ENCODE measurements at regions not wholly inside any gene's neighbourhood (a gene's known extent, or its start where the extent isn't known, plus 50 kb on each side); places are given as distances from the start of the nearest gene placed in this dataset.

DNA sequence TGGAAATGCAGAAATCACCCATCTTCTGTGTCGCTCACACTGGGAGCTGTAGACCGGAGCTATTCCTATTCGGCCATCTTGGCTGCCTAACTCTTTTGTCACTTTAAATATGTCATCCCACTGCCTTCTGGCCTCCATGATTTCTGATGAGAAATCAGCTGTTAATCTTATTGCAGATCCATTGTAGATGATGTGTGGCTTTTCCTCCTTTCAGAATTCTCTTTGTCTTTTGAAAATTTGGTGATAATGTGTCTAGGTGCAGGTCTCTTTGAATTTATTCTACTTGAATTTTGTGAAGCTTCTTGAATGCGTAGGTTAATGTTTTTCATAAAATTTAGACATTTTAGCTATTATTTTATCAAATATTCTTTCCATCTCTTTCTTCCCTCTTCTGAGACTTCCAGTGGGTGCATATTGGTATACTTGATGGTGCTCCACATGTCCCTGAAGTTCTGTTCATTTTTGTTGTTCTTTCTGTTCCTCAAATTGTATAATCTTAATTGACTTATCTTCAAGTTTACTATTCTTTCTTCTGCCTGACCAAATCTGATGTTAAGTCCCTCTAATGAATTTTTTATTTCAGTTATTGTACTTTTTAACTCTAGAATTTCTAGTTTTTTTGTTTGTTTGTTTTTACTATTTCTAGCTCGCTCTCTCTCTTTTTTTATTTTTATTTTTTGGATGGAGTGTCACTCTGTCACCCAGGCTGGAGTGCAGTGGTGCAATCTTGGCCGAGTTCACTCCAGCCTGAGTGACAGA lies 90.8 kb upstream of the DLX2 start:
- DNase-seq, result no peak
- no peak overlapping the region for H3K4me3 Mint-ChIP-seq
- peaks cover 37% of the 10 kb centered on the region for H3K27me3 Mint-ChIP-seq
- H3K9me3 Mint-ChIP-seq, result peaks cover 30% of the 10 kb centered on the region
- H3K4me1 Mint-ChIP-seq (ENCODE audit: low read depth), result peaks cover 13% of the 10 kb centered on the region
- no peak overlapping the region for H3K27ac Mint-ChIP-seq
- H3K36me3 Mint-ChIP-seq (ENCODE audit: low read depth), result peaks cover 16% of the 10 kb centered on the region

DNA sequence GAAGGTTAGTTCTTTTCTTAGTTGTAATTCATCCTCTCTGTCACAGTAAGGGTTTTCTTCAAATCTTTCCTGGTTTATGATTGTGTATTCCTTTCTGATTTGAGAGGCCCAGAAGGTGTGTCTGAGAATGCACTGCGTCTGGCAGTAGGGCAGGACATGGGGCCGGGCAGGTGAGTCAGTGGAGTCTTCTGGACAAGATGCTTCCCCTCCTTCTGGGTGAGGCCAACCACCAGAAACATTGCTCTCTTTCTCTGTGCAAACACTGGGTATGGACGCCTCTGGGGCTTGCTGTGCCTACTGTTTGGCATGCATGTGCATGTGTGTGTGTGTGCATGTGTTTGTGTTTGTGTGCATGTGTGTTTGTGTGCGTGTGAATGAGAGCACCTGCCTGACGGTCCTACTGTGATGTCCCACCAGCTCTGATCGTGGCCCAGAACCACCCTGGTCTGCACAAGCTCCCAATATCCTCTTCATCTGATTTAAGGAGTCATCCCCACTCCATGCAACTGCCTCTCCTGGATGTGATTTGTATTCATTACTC lies 93.2 kb upstream of the DLX2 start:
- Mint-ChIP-seq H3K27me3 (peaks cover 45% of the 10 kb centered on the region), H3K36me3 (ENCODE audit: low read depth) (peaks cover 18% of the 10 kb centered on the region), H3K4me1 (ENCODE audit: low read depth) (peaks cover 13% of the 10 kb centered on the region), H3K9me3 (peaks cover 36% of the 10 kb centered on the region), H3K4me3 (no peak overlapping the region), H3K27ac (no peak overlapping the region)
- no peak for DNase-seq

DNA sequence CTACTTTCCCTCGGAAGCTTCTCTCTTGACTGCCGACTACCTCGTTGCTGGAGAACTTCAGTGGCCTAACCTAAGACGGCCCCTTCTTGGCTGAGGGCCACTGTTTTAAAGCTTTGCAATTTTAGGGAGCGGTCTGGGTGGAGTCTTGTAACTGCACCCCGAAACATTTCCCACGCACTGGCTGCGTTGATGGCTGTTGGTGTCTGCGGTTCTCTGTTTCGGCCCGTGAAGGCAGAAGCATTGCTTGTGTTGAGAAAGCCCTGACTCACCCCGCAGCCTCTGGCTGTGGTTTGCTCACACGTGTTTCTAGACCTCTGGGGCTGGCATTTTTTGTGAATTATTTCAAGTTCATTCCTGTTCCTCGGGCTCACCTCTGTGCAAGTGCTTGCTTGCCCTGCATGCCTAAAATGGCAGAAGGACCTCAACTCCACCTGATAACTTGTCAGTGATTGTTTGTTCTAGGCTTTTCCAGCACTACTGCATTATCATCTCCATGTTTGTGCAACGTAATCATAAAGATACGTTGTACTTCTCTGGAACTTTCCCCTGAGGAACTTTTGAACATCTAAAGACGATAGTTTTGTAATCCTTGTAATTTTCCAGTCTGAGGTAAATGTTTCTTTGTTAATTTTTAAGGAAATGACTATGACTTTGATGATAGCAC lies 94.2 kb upstream of the DLX2 start:
- DNase-seq, result peak; percentile 64
- H3K4me1 Mint-ChIP-seq (ENCODE audit: low read depth), result peaks cover 13% of the 10 kb centered on the region
- no peak overlapping the region for H3K27ac Mint-ChIP-seq
- peaks cover 18% of the 10 kb centered on the region for H3K36me3 Mint-ChIP-seq (ENCODE audit: low read depth)
- peak overlapping the region; percentile 29 for H3K4me3 Mint-ChIP-seq
- H3K9me3 Mint-ChIP-seq, result peaks cover 36% of the 10 kb centered on the region
- H3K27me3 Mint-ChIP-seq, result peaks cover 54% of the 10 kb centered on the region

DNA sequence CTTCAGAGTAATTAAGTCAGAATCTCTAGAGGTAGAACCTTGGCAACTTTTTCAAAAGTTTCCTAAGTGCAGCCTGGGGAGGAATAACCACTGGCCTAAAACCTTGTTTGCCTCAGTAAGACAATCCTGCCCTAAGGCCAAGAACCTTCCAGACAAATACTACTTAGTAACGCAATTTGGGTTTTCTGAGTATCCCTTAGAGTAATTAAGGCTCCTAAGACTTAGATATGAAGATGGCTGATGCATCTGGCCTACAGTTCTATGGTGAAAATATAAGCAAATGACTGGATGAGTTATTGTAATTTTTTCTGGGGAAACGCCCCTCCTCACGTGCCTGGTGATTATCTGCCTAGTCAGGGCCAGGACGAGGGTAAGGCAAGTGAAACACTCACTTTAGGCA lies 95.7 kb upstream of the DLX2 start:
- H3K9me3 Mint-ChIP-seq, result peaks cover 33% of the 10 kb centered on the region
- H3K36me3 Mint-ChIP-seq (ENCODE audit: low read depth), result peaks cover 15% of the 10 kb centered on the region
- H3K4me3 Mint-ChIP-seq, result no peak overlapping the region
- H3K4me1 Mint-ChIP-seq (ENCODE audit: low read depth), result peaks cover 13% of the 10 kb centered on the region
- peaks cover 52% of the 10 kb centered on the region for H3K27me3 Mint-ChIP-seq
- H3K27ac Mint-ChIP-seq, result no peak overlapping the region
- DNase-seq, result no peak

DNA sequence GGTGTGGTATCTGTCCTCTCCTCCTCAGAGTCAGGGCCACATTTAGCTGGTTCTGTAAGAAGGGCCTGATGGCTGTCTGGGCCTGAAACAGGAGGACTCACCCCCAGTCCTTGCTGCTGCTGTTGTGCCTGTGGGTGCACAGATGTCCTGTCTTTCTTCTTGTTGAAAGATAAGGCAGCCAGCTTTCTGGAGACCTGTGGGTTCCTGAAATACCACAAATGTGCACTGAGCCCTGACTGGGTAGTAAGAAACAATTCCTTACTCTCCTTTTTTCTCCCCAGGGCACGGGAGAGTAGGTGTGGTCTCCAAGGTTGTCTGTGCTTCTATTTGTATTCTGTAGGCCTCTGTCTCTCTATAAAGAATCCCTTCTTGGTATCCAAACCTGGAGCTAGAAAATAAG lies 96.2 kb upstream of the DLX2 start:
- no peak for DNase-seq
- Mint-ChIP-seq H3K27me3 (peaks cover 49% of the 10 kb centered on the region), H3K36me3 (ENCODE audit: low read depth) (peaks cover 12% of the 10 kb centered on the region), H3K4me1 (ENCODE audit: low read depth) (peaks cover 13% of the 10 kb centered on the region), H3K4me3 (no peak overlapping the region), H3K27ac (no peak overlapping the region), H3K9me3 (peaks cover 29% of the 10 kb centered on the region)

DNA sequence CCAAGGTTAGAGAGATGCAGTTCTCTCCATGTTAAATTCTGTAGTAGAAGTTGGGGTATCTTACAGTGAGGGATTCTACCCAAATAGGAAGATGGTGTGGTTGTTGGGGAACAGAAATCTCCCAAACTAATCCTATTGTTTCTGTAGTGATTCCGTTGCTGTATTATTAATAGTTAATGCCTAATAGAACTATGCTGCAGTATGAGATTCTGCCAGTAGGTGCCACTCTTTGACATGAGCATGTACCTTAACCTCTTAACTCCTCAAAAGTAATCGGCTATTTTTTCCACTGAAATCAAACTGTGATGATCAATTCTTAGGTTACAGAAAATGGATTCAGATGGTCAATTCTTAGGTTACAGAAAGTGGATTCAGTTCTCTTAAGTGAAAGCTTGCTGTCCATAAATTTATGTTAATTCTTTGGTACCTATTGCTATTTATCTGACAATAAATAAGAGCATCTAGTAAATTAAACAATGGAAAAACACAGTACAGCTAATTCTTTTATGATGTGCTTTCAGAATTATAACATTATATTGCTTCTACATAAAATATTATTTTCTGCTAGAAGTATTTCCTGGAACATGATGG lies 97.9 kb upstream of the DLX2 start:
- H3K9me3 Mint-ChIP-seq, result peaks cover 15% of the 10 kb centered on the region
- H3K4me1 Mint-ChIP-seq (ENCODE audit: low read depth), result peaks cover 13% of the 10 kb centered on the region
- H3K4me3 Mint-ChIP-seq, result no peak overlapping the region
- peaks cover 2% of the 10 kb centered on the region for H3K36me3 Mint-ChIP-seq (ENCODE audit: low read depth)
- H3K27ac Mint-ChIP-seq, result no peak overlapping the region
- no peak for DNase-seq
- peaks cover 34% of the 10 kb centered on the region for H3K27me3 Mint-ChIP-seq

DNA sequence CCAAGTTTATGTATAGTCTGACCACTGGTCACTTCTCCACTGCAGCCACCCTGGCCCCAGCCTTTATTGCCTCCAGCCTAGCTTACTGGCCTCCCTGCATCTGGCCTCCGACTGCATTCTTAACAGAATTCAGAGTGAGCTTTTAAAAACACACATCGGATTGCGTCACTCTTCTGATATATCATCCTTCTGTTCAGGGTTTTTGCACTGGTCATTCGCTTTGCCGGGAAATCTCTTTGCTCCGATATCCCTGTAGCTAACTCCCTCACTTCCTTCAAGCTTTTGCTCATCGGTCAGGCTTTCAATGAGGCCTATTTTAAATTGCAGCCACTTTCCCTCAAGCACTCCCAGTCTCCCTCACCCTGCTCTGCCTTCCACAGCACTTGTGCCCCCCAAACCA lies 101.6 kb upstream of the DLX2 start:
- H3K4me1 Mint-ChIP-seq (ENCODE audit: low read depth), result no peaks in the 10 kb centered on the region
- peaks cover 12% of the 10 kb centered on the region for H3K27me3 Mint-ChIP-seq
- H3K4me3 Mint-ChIP-seq, result no peak overlapping the region
- H3K36me3 Mint-ChIP-seq (ENCODE audit: low read depth), result peaks cover 2% of the 10 kb centered on the region
- no peak for DNase-seq
- no peak overlapping the region for H3K27ac Mint-ChIP-seq
- H3K9me3 Mint-ChIP-seq, result peaks cover 5% of the 10 kb centered on the region

DNA sequence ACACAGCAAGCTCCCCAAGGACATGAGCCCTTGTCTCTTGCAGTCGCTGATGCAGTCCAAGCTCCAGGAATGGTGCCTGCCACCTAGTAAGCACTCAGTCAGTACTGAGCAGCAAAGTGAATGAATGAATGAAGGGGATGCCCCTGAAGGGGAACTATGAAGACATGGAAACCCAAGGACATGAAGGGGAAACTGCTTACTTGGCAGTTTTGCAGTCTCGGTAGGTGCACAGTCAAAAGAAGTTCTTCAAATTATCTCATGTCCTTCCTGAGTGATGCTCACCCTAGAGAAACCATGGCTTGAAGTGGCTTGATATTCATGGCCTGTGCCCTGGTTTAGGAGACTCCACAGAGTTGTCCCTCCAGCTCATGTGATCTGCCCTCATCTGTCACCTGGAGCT lies 102.1 kb upstream of the DLX2 start:
- H3K9me3 Mint-ChIP-seq, result peaks cover 4% of the 10 kb centered on the region
- no peaks in the 10 kb centered on the region for H3K4me1 Mint-ChIP-seq (ENCODE audit: low read depth)
- peaks cover 2% of the 10 kb centered on the region for H3K36me3 Mint-ChIP-seq (ENCODE audit: low read depth)
- no peak for DNase-seq
- peaks cover 12% of the 10 kb centered on the region for H3K27me3 Mint-ChIP-seq
- H3K4me3 Mint-ChIP-seq, result no peak overlapping the region
- H3K27ac Mint-ChIP-seq, result no peak overlapping the region

DNA sequence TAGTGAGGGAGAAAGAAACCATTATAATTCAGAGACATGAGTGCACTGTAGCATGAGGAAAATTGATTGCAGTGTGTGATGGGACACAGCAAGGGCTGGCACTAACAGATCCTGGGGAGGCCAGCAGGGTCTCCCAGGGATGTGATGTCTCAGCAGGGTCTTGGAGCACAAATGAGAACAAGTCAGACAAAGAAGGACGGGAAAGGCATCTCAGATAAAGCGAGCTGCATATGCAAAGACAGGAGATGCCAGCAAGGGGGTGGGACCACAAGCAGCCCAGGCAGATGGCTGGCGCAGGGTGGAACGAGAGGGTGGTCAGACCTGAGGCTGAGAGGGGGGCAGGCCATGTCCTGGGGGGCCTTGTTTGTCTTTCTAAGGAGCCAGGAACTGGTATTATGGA lies 102.6 kb upstream of the DLX2 start:
- Mint-ChIP-seq H3K36me3 (ENCODE audit: low read depth) (no peaks in the 10 kb centered on the region), H3K4me1 (ENCODE audit: low read depth) (no peaks in the 10 kb centered on the region), H3K27me3 (peaks cover 9% of the 10 kb centered on the region), H3K27ac (no peak overlapping the region), H3K9me3 (no peaks in the 10 kb centered on the region), H3K4me3 (no peak overlapping the region)
- no peak for DNase-seq

DNA sequence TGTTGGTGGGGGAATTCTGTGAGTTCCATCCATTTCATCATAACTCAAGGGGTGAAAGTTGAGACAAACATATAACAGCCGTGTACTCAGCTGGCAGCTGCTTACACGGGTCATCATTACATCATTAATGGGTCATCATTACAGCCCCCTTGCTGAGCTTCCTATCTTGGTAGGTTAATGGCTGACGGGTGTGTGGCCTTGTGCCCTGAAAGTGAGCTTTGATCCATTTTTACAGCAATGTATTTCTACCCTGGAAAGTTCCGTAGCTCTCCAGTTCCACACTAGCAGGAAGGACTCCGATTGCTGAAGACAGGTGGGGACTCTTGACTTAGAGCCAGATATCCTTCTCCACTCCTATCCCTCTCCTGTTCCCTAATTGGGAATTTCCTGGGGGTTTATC lies 105.2 kb upstream of the DLX2 start:
- DNase-seq, result no peak
- H3K27me3 Mint-ChIP-seq, result no peaks in the 10 kb centered on the region
- peaks cover 10% of the 10 kb centered on the region for H3K4me1 Mint-ChIP-seq (ENCODE audit: low read depth)
- no peaks in the 10 kb centered on the region for H3K36me3 Mint-ChIP-seq (ENCODE audit: low read depth)
- no peaks in the 10 kb centered on the region for H3K9me3 Mint-ChIP-seq
- H3K27ac Mint-ChIP-seq, result no peak overlapping the region
- H3K4me3 Mint-ChIP-seq, result no peak overlapping the region

DNA sequence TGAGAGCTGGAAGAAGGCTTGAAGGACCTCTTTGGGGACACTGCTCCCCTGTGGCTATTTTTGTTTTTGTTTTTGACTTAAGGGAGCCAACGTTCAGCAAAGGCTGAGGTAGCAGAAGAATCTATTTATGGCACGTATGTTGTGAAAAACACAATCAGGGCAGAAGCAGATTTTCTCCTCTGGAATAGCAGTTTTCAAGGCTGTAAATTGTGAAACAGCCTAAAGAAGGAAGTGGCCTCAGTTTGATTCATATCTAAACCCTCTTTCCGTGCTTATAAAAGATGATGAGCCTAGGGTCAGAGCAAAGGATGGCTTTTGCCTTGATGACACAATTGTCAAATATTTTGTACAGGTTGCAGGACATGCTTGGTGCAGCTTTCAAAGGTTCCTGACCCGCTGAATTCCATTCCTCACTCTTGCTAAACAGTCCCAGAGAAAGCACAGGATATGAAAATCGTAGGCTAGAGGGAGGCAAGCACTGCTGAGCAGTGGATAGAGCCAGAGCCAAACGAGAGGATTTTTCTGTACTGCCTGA lies 106.2 kb upstream of the DLX2 start:
- no peaks in the 10 kb centered on the region for H3K36me3 Mint-ChIP-seq (ENCODE audit: low read depth)
- H3K4me3 Mint-ChIP-seq, result no peak overlapping the region
- no peak overlapping the region for H3K27ac Mint-ChIP-seq
- no peaks in the 10 kb centered on the region for H3K27me3 Mint-ChIP-seq
- peaks cover 16% of the 10 kb centered on the region for H3K4me1 Mint-ChIP-seq (ENCODE audit: low read depth)
- H3K9me3 Mint-ChIP-seq, result no peaks in the 10 kb centered on the region
- no peak for DNase-seq

DNA sequence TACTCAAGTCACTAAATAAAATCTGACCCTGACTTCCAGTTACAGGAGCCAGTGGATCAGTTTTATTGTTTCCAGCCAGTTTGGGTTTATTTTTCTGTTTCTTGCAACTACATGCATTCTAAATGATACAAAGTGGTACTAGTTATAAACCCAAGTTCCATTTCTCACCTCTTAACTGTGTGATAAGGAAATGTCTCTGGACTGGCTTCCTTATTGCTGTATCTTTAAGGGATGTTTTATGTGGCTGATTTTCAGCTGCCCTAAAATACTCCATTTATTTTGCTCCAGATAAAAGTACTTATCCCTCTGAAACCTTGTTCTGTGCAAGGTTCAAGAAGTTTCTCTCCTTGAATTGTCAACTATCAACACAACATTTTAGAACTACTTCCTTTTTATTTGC lies 107.9 kb upstream of the DLX2 start:
- DNase-seq, result no peak
- H3K4me1 Mint-ChIP-seq (ENCODE audit: low read depth), result peaks cover 16% of the 10 kb centered on the region
- H3K27ac Mint-ChIP-seq, result no peak overlapping the region
- no peak overlapping the region for H3K4me3 Mint-ChIP-seq
- no peaks in the 10 kb centered on the region for H3K36me3 Mint-ChIP-seq (ENCODE audit: low read depth)
- no peaks in the 10 kb centered on the region for H3K9me3 Mint-ChIP-seq
- H3K27me3 Mint-ChIP-seq, result no peaks in the 10 kb centered on the region

DNA sequence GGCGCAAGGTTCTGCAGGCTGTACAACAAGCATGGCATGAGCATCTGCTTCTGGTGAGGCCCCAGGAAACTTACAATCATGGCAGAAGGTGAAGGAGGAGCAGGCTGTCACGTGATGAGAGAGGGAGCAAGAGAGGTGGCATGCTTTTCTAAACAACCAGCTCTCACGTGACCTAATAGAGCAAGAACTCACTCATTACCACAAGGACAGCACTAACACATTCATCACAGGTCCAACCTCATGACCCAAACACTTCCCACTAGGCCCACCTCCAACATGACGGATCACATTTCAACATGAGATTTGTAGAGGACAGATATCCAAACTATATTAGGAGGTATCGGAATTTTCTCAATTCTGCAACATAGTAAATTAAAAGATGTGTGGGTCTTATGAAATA lies 108.8 kb upstream of the DLX2 start:
- peaks cover 16% of the 10 kb centered on the region for H3K4me1 Mint-ChIP-seq (ENCODE audit: low read depth)
- no peak for DNase-seq
- H3K4me3 Mint-ChIP-seq, result no peak overlapping the region
- no peaks in the 10 kb centered on the region for H3K9me3 Mint-ChIP-seq
- no peaks in the 10 kb centered on the region for H3K27me3 Mint-ChIP-seq
- H3K27ac Mint-ChIP-seq, result no peak overlapping the region
- H3K36me3 Mint-ChIP-seq (ENCODE audit: low read depth), result no peaks in the 10 kb centered on the region

DNA sequence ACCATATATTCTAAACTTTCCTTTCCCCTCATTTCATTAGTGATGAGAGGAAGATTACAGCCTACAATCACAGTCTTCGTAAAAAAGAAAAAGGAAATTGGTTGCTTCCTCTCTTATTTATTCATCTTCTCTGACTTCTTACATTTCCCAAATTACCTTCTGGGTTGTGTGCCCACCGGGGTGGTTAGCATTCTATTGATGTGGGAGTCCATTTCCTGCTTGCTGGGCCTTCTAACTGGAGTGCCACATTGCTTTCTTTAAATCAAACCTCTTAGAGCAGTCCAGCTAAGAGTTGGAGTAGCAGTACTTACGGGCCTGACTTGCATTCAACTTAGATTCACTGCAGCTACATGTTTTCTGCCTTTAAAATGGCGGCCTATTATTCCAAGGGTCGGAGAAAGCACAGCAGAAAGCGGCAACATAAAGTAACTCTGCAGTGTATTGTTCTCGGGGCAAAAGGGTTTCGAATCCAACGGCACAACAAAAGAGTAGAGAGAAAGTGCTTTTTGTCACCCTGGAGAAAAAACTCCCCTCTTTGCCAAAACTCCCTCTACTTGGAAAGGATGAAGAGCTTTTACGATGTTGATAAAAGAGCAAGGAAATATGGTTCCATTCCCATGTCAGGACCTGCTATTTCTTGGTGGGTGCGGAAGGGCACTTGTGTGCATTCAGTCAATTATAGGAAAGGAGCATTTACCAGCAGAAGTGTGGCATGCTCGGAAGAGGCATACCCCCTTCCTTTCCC lies 110.6 kb upstream of the DLX2 start:
- Mint-ChIP-seq H3K9me3 (no peaks in the 10 kb centered on the region), H3K36me3 (ENCODE audit: low read depth) (no peaks in the 10 kb centered on the region), H3K27ac (no peak overlapping the region), H3K4me1 (ENCODE audit: low read depth) (peaks cover 16% of the 10 kb centered on the region), H3K4me3 (no peak overlapping the region), H3K27me3 (no peaks in the 10 kb centered on the region)
- no peak for DNase-seq
